Activated CD4-positive, alpha-beta T cell treated with anti-CD3 and anti-CD28 coated beads, Interleukin-2, amount 50 U/mL, for 16 hours (primary cell): ENCODE measurements at regions not wholly inside any gene's neighbourhood (a gene's known extent, or its start where the extent isn't known, plus 50 kb on each side); places are given as distances from the start of the nearest gene placed in this dataset.

ENCODE experiments used
- DNase-seq: peaks from one replicate; pipeline ENCODE4 v3.0.0-alpha.2; 2020

- no peak for DNase-seq
These were observed 52.3 kb downstream of the HDGFL1 start for GRCh38 chr6:22621701-22622100.

GRCh38 chr6:22622351-22622750 lies 53.0 kb downstream of the HDGFL1 start:
- DNase-seq: no peak

- DNase-seq: no peak
These were observed 53.4 kb downstream of the HDGFL1 start for GRCh38 chr6:22622813-22623212.

GRCh38 chr6:22627644-22628043 lies 58.3 kb downstream of the HDGFL1 start:
- no peak for DNase-seq

- DNase-seq: no peak
These were observed 61.7 kb downstream of the HDGFL1 start for GRCh38 chr6:22631091-22631490.

GRCh38 chr6:22632581-22633145 lies 63.3 kb downstream of the HDGFL1 start:
- DNase-seq: no peak

- DNase-seq: no peak
These were observed 67.1 kb downstream of the HDGFL1 start for GRCh38 chr6:22636452-22636851.

GRCh38 chr6:22637782-22638181 lies 68.4 kb downstream of the HDGFL1 start:
- DNase-seq: no peak

GRCh38 chr6:22638320-22638719 lies 69.0 kb downstream of the HDGFL1 start:
- no peak for DNase-seq

GRCh38 chr6:22642254-22642653 lies 72.9 kb downstream of the HDGFL1 start:
- no peak for DNase-seq

- no peak for DNase-seq
These were observed 74.4 kb downstream of the HDGFL1 start for GRCh38 chr6:22643780-22644179.

- no peak for DNase-seq
These were observed 78.4 kb downstream of the HDGFL1 start for GRCh38 chr6:22647719-22648118.

- DNase-seq: no peak
These were observed 82.4 kb downstream of the HDGFL1 start for GRCh38 chr6:22651731-22652130.

- no peak for DNase-seq
These were observed 84.7 kb downstream of the HDGFL1 start for GRCh38 chr6:22653980-22654610.

- DNase-seq: no peak
These were observed 87.5 kb downstream of the HDGFL1 start for GRCh38 chr6:22656706-22657351.

- no peak for DNase-seq
These were observed 88.1 kb downstream of the HDGFL1 start for GRCh38 chr6:22657352-22657980.

- no peak for DNase-seq
These were observed 88.8 kb downstream of the HDGFL1 start for GRCh38 chr6:22658183-22658582.

GRCh38 chr6:22658934-22659333 lies 89.6 kb downstream of the HDGFL1 start:
- DNase-seq: no peak

GRCh38 chr6:22664968-22665367 lies 95.6 kb downstream of the HDGFL1 start:
- no peak for DNase-seq

- DNase-seq: no peak
These were observed 96.7 kb downstream of the HDGFL1 start for GRCh38 chr6:22666021-22666420.

GRCh38 chr6:22666586-22666985 lies 97.2 kb downstream of the HDGFL1 start:
- no peak for DNase-seq

GRCh38 chr6:22667855-22668254 lies 98.5 kb downstream of the HDGFL1 start:
- DNase-seq: no peak

GRCh38 chr6:22668307-22668706 lies 98.9 kb downstream of the HDGFL1 start:
- DNase-seq: no peak

- DNase-seq: no peak
These were observed 99.4 kb downstream of the HDGFL1 start for GRCh38 chr6:22668717-22669116.
